ENCODE measurements at regions not wholly inside any gene's neighbourhood (a gene's known extent, or its start where the extent isn't known, plus 50 kb on each side); places are given as distances from the start of the nearest gene placed in this dataset.
A peak's percentile ranks its signal among the peaks of the same experiment; 100 is the strongest.

DNA sequence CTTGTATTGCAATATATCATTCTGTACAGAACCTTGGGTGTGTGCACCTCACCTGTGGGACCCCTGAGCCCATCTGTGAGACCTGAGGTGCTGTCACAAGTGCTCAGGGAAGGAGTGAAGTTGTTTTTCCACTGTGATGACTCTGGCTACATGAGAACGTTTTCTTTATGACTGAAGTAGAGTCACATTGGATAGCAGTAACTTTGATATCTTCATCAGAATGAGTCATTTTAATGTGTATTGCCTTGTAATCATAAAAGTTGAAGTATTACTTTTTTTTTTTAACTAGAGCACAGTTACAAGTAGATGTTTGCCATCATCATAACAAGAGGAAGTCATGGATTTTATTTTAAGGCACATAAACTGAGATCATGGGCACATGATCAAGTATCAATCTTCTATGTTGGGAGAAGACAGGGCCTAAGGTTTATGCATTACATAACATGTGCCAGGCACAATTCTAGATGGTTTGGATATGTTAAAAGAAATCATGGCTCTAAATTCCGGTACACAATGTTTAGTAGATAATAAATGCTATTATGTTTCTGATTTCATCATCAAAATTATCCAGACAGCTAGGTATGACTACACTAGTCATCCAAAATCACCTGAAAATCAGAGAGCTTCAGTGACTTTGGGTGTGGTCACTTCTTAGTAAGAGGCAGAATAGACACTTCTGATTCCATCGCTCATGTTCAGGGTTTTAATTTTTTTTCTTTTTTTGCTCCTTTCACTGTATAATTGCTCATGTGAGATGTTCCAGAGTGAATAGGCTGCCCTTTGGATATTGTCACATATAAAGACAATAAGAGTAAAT lies 82.7 kb upstream of the KLF6 start:
- Histone ChIP-seq H3K4me1 (replicated peaks) (no peaks in the 10 kb centered on the region), H3K27ac (no peak overlapping the region), H3K9me3 (replicated peaks) (no peaks in the 10 kb centered on the region), H3K4me3 (no peak overlapping the region), H3K36me3 (no peaks in the 10 kb centered on the region), H3K27me3 (replicated peaks) (no peaks in the 10 kb centered on the region)
- no peak for DNase-seq (ENCODE audit: low read depth in 1 of 2, low spot score in 2 of 2)

DNA sequence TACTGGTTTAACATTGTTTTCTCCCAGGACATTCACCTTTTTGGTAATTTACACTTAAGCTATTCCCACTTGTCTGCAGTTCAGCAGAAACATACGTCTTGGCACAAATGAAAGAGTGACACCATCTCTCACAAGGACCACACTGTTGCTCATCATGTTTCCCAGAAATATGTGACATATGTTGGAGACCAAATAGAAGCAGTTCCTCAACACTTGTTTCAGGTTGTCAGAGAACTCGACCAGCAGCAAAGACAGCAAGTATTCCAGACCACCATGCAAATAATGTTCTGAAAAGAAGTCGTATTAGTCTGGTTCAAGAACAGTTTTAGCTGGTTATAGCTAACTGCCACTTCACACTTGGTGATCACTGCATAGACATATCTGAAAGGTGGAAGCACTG lies 81.3 kb upstream of the KLF6 start:
- no peak overlapping the region for H3K4me3 ChIP-seq
- no peaks in the 10 kb centered on the region for H3K4me1 ChIP-seq (replicated peaks)
- DNase-seq (ENCODE audit: low read depth in 1 of 2, low spot score in 2 of 2), result no peak
- H3K36me3 ChIP-seq, result no peaks in the 10 kb centered on the region
- no peak overlapping the region for H3K27ac ChIP-seq
- H3K27me3 ChIP-seq (replicated peaks), result no peaks in the 10 kb centered on the region
- H3K9me3 ChIP-seq (replicated peaks), result no peaks in the 10 kb centered on the region

DNA sequence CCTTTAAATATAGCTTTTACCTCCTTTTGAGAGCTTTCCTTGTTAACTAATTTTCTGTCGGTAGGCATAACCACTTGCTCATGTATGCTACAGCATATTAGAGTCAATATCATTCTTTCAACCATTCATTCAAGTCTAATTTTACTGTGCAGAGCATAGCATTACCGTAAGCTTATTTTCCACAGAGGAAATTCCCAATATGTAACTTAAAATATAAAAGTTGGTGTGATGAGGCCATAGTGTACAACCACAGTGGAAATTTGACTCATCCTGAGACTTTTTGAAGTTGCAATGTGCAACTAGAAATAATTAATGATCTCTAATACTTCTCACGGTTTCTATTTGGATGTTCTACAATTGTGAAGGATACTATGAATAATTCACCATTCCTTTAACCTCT lies 80.6 kb upstream of the KLF6 start:
- Histone ChIP-seq H3K36me3 (no peaks in the 10 kb centered on the region), H3K4me3 (no peak overlapping the region), H3K4me1 (replicated peaks) (no peaks in the 10 kb centered on the region), H3K27me3 (replicated peaks) (no peaks in the 10 kb centered on the region), H3K27ac (no peak overlapping the region), H3K9me3 (replicated peaks) (no peaks in the 10 kb centered on the region)
- DNase-seq (ENCODE audit: low read depth in 1 of 2, low spot score in 2 of 2), result no peak

DNA sequence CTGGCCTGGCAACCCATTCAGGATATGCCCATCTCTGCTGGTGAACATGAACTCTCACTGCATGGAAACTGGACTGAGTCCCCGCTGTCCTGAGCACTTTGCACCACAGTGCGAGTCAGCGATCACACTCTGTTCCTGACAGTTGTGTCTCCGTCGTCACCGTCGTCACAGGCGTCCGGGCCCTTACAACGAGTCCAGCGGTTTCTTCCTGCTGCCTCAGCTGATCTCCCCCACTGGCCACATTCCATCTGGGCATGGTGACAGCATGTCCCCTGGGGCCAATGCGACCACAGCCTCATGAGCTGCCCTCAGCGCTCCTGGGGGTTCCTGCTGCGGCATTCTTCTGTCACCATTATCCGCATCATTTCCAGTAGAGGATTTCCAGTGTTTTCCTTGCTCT lies 76.8 kb upstream of the KLF6 start:
- Histone ChIP-seq H3K27me3 (replicated peaks) (no peaks in the 10 kb centered on the region), H3K4me3 (no peak overlapping the region), H3K36me3 (no peaks in the 10 kb centered on the region), H3K27ac (no peak overlapping the region), H3K4me1 (replicated peaks) (no peaks in the 10 kb centered on the region), H3K9me3 (replicated peaks) (no peaks in the 10 kb centered on the region)
- DNase-seq (ENCODE audit: low read depth in 1 of 2, low spot score in 2 of 2), result no peak

DNA sequence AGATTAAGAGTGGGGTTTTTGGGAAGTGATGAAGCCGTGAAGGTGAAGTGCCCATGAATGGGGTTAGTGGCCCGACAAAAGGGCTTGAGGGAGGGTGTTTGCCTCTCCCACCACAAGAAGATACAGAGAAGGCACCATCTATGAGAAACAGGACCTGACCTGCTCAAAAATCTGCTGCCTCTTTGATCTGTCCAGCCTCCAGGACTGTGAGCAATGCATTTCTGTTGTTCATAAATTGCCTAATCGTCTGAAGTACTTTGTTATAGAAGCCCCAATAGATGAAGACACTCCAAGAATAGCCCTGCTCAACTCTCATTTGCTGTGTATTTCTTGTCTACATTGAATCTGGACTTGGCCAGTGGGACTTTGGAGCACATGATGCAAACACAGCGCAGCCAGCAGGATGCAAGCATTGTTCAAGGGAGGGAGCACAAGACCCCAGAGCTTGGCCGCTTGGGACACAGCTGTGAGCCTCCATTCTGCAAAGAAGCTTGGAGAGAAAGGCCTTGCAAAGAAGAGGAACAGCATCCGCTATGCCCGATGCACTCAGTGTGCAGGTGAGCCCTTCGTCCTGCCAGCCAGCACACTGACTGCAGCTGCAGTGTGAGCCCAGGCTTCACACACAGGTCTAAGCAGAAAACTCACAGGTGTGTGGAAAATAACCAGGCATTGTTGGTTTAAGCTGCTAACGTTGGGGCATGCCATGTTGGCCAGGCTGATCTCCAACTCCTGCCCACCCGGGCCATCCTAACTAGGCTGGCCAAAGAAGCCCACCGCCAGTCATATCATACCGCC lies 73.2 kb upstream of the KLF6 start:
- Histone ChIP-seq H3K9me3 (replicated peaks) (no peaks in the 10 kb centered on the region), H3K4me3 (no peak overlapping the region), H3K27ac (no peak overlapping the region), H3K36me3 (no peaks in the 10 kb centered on the region), H3K27me3 (replicated peaks) (no peaks in the 10 kb centered on the region), H3K4me1 (replicated peaks) (peaks cover 7% of the 10 kb centered on the region)
- DNase-seq (ENCODE audit: low read depth in 1 of 2, low spot score in 2 of 2), result no peak

DNA sequence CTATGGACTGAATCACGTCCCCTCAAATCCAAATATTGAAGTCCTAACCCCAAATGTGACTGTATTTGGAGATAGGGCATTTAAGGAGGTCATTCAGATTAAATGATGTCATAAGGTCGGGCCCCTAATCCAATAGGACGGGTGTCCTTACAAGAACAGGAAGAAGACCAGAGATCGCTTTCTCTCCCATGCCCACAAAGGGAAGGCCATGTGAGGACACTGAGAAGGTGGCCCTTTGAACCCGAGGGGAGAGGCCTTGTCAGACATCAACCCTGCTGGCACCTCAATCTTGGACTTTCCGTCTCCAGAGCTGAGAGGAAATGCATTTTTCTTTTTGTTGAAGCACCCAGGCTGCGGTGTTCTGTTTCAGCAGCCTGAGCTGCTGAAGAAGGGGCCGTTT lies 72.3 kb upstream of the KLF6 start:
- peaks cover 16% of the 10 kb centered on the region for H3K4me1 ChIP-seq (replicated peaks)
- H3K9me3 ChIP-seq (replicated peaks), result no peaks in the 10 kb centered on the region
- H3K4me3 ChIP-seq, result no peak overlapping the region
- H3K36me3 ChIP-seq, result no peaks in the 10 kb centered on the region
- no peaks in the 10 kb centered on the region for H3K27me3 ChIP-seq (replicated peaks)
- no peak for DNase-seq (ENCODE audit: low read depth in 1 of 2, low spot score in 2 of 2)
- no peak overlapping the region for H3K27ac ChIP-seq

DNA sequence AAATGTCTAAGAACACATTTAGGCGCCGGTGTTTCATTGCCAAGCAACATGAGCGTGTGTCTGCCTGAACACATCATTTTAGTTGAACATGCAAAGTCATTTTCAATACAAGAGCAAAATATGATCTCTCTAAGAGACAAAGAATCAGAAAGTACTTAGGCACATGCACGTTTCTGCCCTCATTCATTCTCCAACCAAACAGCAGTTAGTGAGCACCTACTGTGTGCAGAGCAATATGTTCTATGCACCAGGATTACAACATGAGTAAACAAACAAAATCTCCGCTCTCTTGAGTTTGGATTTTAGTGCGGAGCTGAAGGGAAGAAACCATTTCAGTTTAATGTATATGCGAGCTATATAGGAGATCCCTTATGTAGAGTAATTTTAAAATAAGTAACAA lies 71.6 kb upstream of the KLF6 start:
- DNase-seq (ENCODE audit: low read depth in 1 of 2, low spot score in 2 of 2), result no peak
- no peak overlapping the region for H3K27ac ChIP-seq
- H3K27me3 ChIP-seq (replicated peaks), result no peaks in the 10 kb centered on the region
- H3K4me3 ChIP-seq, result no peak overlapping the region
- H3K36me3 ChIP-seq, result no peaks in the 10 kb centered on the region
- H3K9me3 ChIP-seq (replicated peaks), result no peaks in the 10 kb centered on the region
- peaks cover 21% of the 10 kb centered on the region for H3K4me1 ChIP-seq (replicated peaks)

DNA sequence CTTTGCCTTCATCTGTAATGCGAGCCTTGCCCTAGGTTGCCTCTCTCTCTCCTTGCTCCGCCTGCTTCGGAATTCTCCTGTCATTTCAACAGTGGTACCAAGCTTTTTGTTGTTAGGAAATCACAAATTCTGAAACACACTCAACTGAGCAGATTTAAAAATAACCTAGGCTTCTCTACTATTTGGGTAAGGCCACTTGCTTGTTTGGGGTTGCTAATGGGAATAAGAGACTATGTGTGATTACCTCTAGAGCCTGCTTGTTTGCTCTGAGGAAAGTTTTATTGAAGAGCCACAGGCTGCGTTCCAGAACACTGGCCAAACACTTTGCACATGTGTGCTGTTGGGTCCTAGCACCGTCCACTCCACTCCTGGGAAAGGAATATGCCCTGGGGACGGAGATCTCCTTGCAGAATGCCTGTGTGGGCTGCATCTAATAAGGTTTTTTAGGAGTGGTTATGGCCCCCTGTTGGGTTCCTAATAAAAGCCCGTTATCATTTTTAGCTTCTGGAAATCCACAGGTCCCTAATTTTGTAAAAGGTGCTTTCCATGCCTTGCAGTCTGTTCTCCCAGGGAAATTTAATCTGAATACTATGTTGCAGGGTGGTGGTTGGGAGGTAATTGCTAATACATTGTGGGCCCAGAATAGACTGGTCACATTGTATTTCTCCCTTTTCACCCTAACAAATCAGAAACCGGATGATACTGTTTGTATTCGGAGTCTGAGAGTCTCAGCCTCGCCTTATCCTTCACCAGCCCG lies 68.7 kb upstream of the KLF6 start:
- Histone ChIP-seq H3K4me1 (replicated peaks) (peaks cover 34% of the 10 kb centered on the region), H3K4me3 (no peak overlapping the region), H3K27me3 (replicated peaks) (no peaks in the 10 kb centered on the region), H3K9me3 (replicated peaks) (no peaks in the 10 kb centered on the region), H3K27ac (0 out of 2 replicates have a peak overlapping the region, but pooled peaks have one; percentile 93), H3K36me3 (no peaks in the 10 kb centered on the region)
- DNase-seq (ENCODE audit: low read depth in 1 of 2, low spot score in 2 of 2), result no peak

DNA sequence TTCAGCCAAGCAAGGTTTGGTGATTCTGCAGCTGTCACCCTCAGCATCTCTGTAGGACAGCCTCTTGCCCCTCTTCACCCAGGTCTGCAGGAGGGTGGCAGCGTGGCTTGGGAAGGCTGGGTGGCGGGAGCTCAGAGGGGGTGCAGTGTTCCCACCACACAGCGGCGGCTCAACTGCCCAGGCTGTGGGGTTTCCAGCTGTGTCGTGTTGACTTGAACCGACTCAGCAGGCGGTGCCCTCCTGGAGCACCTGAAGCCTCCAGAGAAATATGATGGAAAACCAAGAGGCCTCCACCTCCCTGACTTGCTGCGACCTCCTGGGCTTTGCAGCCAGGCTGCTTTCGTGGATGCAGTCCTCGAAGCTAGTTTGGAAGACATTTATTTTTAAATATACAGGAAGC lies 68.0 kb upstream of the KLF6 start:
- Histone ChIP-seq H3K9me3 (replicated peaks) (no peaks in the 10 kb centered on the region), H3K4me3 (no peak overlapping the region), H3K36me3 (no peaks in the 10 kb centered on the region), H3K4me1 (replicated peaks) (peaks cover 39% of the 10 kb centered on the region), H3K27me3 (replicated peaks) (no peaks in the 10 kb centered on the region), H3K27ac (peak overlapping the region; percentile 93)
- DNase-seq (ENCODE audit: low read depth in 1 of 2, low spot score in 2 of 2), result no peak

DNA sequence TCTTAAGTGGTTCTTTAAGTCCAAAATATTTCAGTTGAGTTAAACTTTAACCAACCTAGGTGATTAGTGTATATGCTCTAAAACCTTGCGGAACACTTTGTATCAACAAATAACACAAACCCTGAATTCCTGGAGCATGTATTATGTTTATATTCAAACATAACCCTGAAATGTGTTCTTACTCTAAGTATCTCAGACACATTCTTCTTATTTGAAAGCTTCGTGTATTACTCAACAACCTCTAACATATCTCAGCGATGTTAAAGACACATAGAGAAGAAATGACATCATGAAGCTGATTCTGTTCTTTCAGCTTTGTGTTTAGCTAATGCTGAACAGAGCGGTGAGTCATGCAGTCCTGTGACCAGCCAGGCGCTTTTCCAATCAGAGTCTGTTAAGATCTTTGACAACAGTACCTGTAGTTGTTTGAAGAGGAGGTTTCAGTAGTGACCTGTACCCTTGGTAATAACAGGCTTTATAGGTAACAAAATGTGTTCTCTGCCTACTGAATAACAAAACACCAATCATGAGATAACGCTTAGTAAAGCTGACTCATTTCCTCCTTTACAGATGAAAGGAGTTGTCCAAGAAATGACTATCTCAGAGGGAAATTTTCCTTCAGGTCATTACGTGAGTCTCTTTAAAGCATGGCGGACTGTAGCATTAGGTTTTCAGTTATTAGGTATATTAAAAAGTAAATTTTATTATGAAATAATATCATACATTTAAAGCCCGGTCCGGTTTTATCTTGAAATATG lies 67.3 kb upstream of the KLF6 start:
- peak overlapping the region; percentile 93 for H3K27ac ChIP-seq
- peak; percentile 85 to 96 for DNase-seq (ENCODE audit: low read depth in 1 of 2, low spot score in 2 of 2)
- peaks cover 40% of the 10 kb centered on the region for H3K4me1 ChIP-seq (replicated peaks)
- no peaks in the 10 kb centered on the region for H3K27me3 ChIP-seq (replicated peaks)
- H3K36me3 ChIP-seq, result no peaks in the 10 kb centered on the region
- no peaks in the 10 kb centered on the region for H3K9me3 ChIP-seq (replicated peaks)
- H3K4me3 ChIP-seq, result no peak overlapping the region

DNA sequence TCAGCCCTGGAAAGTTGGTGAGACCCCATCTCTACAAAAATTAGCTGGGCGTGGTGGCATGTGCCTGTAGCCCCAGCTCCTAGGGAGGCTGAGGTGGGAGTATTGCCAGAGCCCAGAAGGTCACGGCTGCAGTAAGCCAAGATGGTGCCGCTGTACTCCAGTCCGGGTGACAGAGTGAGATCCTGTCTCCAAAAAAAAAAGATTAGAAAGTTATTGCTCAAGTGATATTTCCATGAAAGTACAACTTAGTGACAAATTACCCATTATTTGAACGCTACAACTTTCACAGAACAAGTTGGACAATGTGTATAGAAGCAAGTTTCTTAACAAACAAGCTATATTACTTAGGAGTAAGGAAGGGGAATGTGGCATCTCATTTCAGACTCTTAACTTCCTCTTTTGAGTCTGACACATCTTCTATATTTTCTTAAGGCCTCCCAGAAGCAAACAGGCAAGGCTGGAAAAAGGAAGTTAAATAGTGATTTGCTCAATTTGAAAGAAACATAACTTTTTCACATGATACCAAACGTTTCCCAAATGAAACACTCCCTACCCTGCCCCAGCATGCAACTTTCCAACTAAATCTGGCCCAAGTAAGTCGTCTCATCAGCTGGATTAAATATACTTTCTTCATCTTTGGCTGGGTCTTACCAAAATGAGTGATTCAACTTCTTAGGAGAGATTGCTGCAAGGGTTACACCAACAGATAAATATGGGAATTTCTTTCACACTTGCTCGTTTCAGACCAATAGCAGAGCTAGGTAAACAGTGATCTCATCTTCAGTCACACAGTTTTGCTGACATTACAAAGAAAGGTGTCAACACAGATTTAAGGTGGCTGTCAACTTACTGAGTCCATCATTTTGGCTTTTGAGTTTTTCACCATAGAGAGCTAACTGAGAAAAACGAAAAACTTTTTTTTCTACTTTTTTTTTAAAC lies 66.3 kb upstream of the KLF6 start:
- H3K9me3 ChIP-seq (replicated peaks), result no peaks in the 10 kb centered on the region
- H3K27ac ChIP-seq, result peak overlapping the region; percentile 93
- peak in 1 of 2 experiments; percentile 76 for DNase-seq (ENCODE audit: low read depth in 1 of 2, low spot score in 2 of 2)
- no peaks in the 10 kb centered on the region for H3K36me3 ChIP-seq
- H3K4me3 ChIP-seq, result no peak overlapping the region
- peaks cover 40% of the 10 kb centered on the region for H3K4me1 ChIP-seq (replicated peaks)
- no peaks in the 10 kb centered on the region for H3K27me3 ChIP-seq (replicated peaks)

DNA sequence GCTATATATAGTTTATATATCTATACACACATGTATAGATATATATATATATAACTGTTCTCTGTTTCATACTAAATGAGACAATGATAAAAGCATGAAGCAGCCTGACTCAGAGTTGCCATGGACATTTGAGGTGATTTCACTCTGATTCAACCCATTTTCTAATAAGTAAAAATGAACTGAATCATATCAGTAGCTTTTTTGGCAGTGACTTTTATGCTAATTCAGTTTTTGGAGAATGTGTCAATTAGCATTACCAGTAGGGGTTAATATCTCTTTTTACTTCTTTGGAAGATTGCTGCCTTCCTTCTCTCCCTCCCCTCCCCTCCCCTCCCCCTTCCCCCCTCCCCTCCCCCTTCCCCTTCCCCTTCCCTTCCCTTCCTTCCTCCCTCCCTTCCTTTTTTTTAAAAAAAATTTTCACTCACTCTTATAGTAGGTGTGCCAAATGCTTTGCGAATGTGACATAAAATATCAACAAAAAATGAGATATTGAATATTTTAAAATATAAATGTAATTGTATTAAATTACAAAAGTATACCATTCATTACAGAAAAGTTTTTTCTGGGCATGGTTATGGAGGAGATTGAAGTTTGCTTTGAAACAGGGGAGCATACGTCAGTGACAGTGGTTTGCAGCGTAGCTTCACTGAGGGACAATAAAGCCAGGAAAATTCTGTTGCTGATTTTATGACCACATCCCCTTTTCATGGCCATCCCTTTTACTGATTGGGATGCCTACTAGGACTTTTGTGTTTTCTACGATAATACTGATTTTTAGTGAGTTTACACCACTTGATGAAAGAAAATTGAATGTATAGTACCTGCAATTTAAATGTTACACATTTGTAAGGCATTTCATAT lies 64.0 kb upstream of the KLF6 start:
- no peak for DNase-seq (ENCODE audit: low read depth in 1 of 2, low spot score in 2 of 2)
- Histone ChIP-seq H3K9me3 (replicated peaks) (no peaks in the 10 kb centered on the region), H3K27me3 (replicated peaks) (no peaks in the 10 kb centered on the region), H3K27ac (no peak overlapping the region; the same call in 1 of the 2 replicates), H3K4me1 (replicated peaks) (peaks cover 40% of the 10 kb centered on the region), H3K4me3 (no peak overlapping the region), H3K36me3 (no peaks in the 10 kb centered on the region)
